IPS-20b (cell line): ENCODE measurements at regions not wholly inside any gene's neighbourhood (a gene's known extent, or its start where the extent isn't known, plus 50 kb on each side); places are given as distances from the start of the nearest gene placed in this dataset.
"Not testable (repeated sequence)": the region's sequence is repeated elsewhere in the genome, so short reads cannot be mapped to it uniquely, and the experiment has no call there.

ENCODE experiments used
- H3K27ac ChIP-seq: one replicate; pipeline ENCODE4 v1.5.1; 2013; ENCODE audit warnings: low read length
- H3K27me3 ChIP-seq: 2 replicates; pipeline ENCODE4 v1.6.1; 2013; ENCODE audit warnings: mild to moderate bottlenecking, low read length, inconsistent platforms; ENCODE audit not compliant: insufficient read depth
- H3K36me3 ChIP-seq: 2 replicates; pipeline ENCODE4 v1.6.1; 2013; ENCODE audit warnings: low read depth, mild to moderate bottlenecking, inconsistent platforms, low read length, moderate library complexity; ENCODE audit not compliant: insufficient read depth
- H3K4me1 ChIP-seq: 2 replicates; pipeline ENCODE4 v1.6.1; 2013; ENCODE audit warnings: mild to moderate bottlenecking, control low read depth, inconsistent platforms, low read length, moderate library complexity; ENCODE audit not compliant: insufficient read depth
- H3K4me3 ChIP-seq: 2 replicates; pipeline ENCODE4 v1.5.1; 2013; ENCODE audit warnings: mild to moderate bottlenecking, low read length, inconsistent platforms
- H3K9ac ChIP-seq: 2 replicates; pipeline ENCODE4 v1.6.1; 2013; ENCODE audit warnings: low read depth, mild to moderate bottlenecking, inconsistent platforms, low read length, moderate library complexity
- H3K9me3 ChIP-seq: 2 replicates; pipeline ENCODE4 v1.6.1; 2013; ENCODE audit warnings: mild to moderate bottlenecking, low read depth, low read length, inconsistent platforms; ENCODE audit not compliant: insufficient read depth

DNA sequence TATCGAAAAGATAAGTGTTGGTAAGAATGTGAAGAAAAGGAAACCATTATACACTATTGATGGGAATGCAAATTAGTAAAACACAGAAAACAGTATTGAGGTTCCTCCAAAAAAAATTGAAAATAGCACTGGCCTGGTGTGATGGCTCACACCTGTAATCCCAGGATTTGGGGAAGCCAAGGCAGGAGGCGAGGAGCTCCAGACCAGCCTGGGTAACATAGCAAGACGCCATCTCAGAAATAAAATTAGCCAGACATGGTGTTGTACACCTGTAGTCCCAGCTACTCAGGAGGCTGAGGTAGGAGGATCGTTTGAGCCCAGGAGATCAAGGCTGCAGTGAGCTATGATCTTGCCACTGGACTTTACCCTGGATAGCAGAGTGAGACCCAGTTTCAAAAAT lies 5303.4 kb upstream of the TPTE start:
- not testable (repeated sequence) for H3K4me1 ChIP-seq, H3K27me3 ChIP-seq, H3K27ac ChIP-seq, H3K36me3 ChIP-seq, H3K9ac ChIP-seq, H3K4me3 ChIP-seq
- peaks cover 56% of the 10 kb centered on the region for H3K9me3 ChIP-seq

DNA sequence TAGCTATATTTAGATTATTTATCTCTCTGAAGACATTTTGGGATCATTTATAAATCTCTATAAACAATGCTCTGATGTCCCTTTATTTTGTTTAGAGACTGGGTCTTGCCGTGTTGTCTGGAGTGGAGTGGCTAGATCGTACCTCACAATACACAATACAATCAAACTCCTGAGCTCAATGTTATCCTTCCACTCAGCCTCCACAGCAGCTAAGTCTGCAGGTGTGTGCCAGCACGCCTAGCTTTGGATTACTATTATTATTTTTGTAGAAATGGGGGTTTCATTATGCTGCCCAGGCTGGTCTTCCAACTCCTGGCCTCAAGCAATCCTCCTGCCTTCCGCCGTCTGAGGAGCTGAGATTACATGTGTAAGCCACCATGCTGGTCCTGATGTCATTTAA lies 5301.4 kb upstream of the TPTE start:
- not testable (repeated sequence) for H3K9ac ChIP-seq

DNA sequence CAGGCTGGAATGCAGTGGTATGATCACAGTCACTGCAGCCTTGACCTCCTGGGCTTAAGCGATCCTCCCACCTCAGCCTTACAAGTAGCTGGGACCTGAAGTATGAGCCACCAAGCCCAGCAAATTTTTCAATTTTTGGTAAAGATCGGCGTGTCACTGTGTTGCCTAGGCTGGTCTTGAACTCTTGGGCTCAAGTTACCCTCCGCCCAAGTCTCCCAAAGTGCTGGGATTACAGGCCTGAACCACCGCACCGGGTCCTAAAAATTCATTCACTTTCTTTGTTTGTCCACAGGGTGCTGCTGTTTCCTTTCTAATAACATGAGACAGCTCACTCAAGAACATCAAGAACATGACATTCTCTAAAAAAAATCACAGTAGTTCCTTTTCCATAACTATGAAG lies 5300.9 kb upstream of the TPTE start:
- H3K27ac ChIP-seq, H3K4me1 ChIP-seq, H3K36me3 ChIP-seq, H3K27me3 ChIP-seq, H3K9ac ChIP-seq, H3K4me3 ChIP-seq: not testable (repeated sequence)
- H3K9me3 ChIP-seq = peaks cover 82% of the 10 kb centered on the region

More for the DNA sequence above, 5301.4 kb upstream of the TPTE start:
- not testable (repeated sequence) for H3K4me1 ChIP-seq, H3K36me3 ChIP-seq, H3K27me3 ChIP-seq, H3K4me3 ChIP-seq, H3K27ac ChIP-seq
- H3K9me3 ChIP-seq = peaks cover 77% of the 10 kb centered on the region

DNA sequence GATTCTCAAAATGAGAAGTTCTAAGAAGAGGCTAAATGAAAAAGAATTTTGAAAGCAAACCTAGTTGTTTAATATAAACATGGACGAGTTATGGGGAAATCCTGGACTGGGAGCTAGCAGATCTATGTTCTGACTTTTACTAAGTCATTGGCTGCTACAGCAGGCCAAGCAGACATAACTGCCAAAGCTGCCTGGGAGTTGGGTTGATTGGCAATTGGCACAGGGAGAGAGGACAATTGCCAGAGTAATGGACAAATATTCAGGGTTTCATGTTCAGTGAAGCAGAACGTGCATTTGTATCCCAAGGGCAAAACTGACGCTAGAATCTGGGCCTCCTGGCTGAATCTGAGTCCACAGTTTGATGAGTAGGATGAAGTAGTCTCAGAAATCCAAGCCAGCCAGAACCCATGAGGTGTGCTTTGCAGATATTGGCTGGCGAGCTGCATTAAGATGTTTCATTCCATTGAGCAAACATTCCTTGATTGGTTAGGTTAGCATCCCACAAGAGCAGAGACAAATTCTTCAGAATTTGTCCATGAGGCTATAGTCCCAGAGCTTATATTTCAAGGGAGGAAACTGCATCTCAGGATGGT lies 5299.8 kb upstream of the TPTE start:
- not testable (repeated sequence) for H3K4me3 ChIP-seq, H3K27ac ChIP-seq, H3K4me1 ChIP-seq, H3K36me3 ChIP-seq, H3K9ac ChIP-seq, H3K27me3 ChIP-seq
- peaks cover 87% of the 10 kb centered on the region for H3K9me3 ChIP-seq

DNA sequence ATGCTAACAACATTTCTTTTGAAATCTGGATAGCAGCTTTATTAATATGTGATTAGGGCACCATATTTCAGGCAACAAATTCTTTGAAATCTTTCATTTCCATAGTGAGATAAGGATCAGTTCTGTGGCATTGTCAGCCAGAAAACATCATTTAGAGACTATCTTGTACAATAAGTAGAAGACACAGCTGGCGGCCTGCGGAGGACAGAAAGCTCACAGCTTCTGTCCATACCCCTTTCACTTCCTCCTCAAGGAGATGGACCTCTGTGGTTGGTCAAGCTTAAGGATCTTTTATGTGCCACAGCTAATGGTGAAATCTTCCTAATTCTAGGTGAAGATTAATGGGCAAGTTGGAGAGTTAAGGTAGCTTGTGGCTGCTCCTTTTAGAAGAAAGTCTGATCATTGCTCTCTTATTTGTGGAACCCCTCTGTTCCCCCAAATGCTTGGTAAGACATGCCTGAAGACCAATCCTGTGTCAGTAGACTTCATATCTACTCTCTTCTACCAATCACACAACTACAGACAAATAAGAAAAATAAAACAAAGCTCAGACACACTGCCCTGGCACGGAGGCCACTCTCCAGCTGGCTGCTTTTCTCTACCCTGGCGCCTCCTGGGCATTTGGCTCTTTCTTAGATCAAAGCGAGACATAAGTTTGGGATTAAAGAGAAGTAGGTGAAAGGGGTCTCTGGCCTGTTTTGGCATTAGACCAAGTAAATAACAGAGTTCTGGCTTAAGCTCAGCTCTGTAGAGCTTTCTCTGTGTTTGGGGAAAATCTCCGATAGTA lies 5298.2 kb upstream of the TPTE start:
- peaks cover 91% of the 10 kb centered on the region for H3K9me3 ChIP-seq
- not testable (repeated sequence) for H3K27ac ChIP-seq

DNA sequence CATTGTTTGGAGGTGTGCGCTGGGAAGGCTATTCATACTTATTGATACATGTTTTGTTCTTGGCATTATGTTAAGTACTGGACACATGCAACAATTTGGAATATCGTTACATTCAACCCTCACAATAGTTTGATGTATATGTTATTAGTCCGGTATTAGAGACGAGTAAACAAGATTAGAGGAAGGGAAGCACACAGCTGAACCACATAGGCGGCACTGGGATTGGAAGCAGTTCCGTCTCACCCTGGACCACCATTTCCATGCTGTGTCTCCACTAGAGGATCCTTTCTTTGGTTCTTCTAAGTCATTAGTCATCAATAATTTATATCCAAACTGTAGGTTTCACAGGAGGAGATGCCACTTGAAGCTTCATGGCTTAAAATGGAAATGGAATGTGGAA lies 5297.2 kb upstream of the TPTE start:
- not testable (repeated sequence) for H3K9ac ChIP-seq, H3K4me3 ChIP-seq, H3K27me3 ChIP-seq, H3K4me1 ChIP-seq, H3K36me3 ChIP-seq, H3K27ac ChIP-seq
- peaks cover 93% of the 10 kb centered on the region for H3K9me3 ChIP-seq

More for the DNA sequence above, 5298.2 kb upstream of the TPTE start:
- not testable (repeated sequence) for H3K4me3 ChIP-seq, H3K27me3 ChIP-seq, H3K36me3 ChIP-seq, H3K4me1 ChIP-seq, H3K9ac ChIP-seq

DNA sequence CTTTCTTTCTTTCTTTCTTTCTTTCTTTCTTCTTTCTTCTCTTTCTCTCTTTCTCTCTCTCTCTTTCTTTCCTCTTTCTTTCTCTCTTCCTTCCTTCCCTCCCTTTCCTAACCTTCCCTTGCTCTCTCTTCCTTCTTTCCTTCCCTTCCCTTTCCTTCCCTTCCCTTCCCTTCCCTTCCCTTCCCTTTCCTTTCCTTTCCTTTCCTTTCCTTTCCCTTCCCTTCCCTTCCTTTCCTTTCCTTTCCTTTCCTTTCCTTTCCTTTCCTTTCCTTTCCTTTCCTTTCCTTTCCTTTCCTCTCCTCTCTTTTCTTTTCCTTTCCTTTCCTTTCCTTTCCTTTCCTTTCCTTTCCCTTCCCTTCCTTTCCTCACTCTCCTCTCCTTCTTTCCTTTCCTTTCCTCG lies 5294.1 kb upstream of the TPTE start:
- not testable (repeated sequence) for H3K36me3 ChIP-seq, H3K4me3 ChIP-seq, H3K27me3 ChIP-seq, H3K4me1 ChIP-seq, H3K27ac ChIP-seq, H3K9ac ChIP-seq
- H3K9me3 ChIP-seq = peaks cover 92% of the 10 kb centered on the region

DNA sequence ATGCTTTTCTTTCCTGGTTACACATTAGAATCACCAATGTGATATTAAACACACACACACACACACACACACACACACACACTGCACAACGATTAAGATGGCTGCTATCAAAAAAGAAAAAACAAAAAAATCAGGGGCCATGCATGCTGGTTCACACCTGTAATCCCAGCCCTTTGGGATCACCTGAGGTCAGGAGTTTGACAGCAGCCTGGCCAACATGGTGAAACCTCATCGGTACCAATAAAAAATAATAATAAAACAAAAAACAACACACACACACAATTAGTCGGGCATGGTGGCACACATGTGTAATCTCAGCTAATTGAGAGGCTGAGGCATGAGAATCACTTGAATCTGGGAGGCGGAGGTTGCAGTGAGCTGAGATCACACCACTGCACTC lies 5290.8 kb upstream of the TPTE start:
- not testable (repeated sequence) for H3K4me3 ChIP-seq, H3K27me3 ChIP-seq, H3K9ac ChIP-seq, H3K36me3 ChIP-seq, H3K4me1 ChIP-seq, H3K27ac ChIP-seq
- H3K9me3 ChIP-seq = peaks cover 92% of the 10 kb centered on the region

DNA sequence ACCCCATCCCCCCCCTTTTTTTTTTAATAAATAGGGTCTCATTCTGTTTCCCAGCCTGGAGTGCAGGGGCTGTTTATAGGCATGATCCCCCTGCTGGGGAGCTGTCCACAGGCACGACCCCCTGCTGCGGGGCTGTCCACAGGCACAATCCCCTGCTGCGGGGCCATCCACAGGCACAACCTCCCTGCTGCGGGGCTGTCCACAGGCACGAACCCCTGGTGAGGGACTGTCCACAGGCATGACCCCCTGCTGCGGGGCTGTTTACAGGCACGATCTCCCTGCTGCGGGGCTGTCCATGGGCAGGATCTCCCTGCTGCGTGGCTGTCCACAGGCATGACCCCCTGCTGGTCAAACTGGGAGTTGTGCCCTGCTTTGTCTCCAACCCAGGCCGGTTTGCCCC lies 5290.1 kb upstream of the TPTE start:
- not testable (repeated sequence) for H3K27ac ChIP-seq, H3K27me3 ChIP-seq, H3K4me3 ChIP-seq, H3K4me1 ChIP-seq, H3K9ac ChIP-seq, H3K36me3 ChIP-seq
- H3K9me3 ChIP-seq = peaks cover 92% of the 10 kb centered on the region

DNA sequence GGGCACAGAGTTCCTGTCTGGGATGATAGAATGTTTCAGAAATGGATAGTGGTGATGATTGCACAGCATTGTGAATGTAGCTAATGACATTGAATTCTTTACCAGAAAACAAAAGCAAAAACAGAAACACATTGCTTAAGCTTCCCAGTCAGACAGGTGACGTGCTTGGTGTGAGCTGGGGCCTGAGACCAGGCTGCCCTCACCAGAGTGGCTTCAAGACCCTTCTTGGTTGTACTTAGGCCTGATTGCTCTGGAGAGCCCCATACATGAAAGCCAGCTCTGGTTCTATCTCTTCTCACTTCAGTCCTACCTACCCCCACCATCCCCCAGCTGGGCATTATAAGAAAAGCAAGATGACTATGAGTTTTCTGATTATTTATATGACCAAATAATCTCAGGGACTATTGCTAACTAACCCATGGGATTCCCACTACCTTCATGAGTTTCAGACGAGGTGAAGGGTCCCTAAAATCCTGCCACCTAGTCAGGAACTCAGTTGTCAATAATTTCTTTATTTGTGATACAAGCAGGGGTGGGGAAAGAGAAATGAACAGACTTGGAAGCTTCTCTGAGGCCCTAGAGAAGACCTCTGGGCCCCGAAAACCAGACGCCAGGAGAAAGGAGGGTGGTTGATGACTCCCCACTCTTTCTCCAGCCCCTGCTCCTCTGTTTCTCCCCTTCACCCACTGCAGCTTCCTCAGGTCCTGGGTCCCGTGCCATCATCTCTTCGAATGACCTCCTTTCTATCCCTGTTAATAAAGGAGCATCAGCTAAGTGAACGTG lies 5289.0 kb upstream of the TPTE start:
- H3K9ac ChIP-seq, H3K36me3 ChIP-seq, H3K27ac ChIP-seq, H3K4me1 ChIP-seq, H3K27me3 ChIP-seq: not testable (repeated sequence)
- Histone ChIP-seq H3K9me3 (peaks cover 93% of the 10 kb centered on the region), H3K4me3 (0 out of 2 replicates have a peak overlapping the region, but pooled peaks have one; percentile 1)

DNA sequence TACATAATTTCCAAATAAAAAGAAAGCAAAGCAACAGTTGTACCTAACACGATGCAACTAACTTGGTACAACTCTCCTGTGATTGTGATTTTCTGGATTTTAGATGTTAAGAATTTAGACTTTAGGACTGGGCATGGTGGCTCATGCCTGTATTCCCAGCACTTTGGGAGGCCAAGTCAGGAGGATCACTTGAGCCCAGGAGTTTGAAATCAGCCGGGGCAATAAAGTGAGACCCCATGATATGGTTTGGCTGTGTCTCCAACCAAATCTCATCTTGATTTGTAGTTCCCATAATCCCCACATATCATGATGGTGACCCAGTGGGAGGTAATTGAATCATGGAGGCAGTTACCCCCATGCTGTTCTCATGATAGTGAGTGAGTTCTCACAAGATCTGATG lies 5285.6 kb upstream of the TPTE start:
- H3K9ac ChIP-seq, H3K4me3 ChIP-seq, H3K36me3 ChIP-seq, H3K27me3 ChIP-seq, H3K4me1 ChIP-seq, H3K27ac ChIP-seq: not testable (repeated sequence)
- H3K9me3 ChIP-seq = peaks cover 90% of the 10 kb centered on the region
